Cardiac septum (tissue), 1 donor: ENCODE measurements at regions not wholly inside any gene's neighbourhood (a gene's known extent, or its start where the extent isn't known, plus 50 kb on each side); places are given as distances from the start of the nearest gene placed in this dataset.

ENCODE experiments used
- DNase-seq: peaks from one replicate; pipeline ENCODE4 v3.0.0-alpha.2; 2020; ENCODE audit warnings: low spot score
- intact Hi-C: fragments of 100-400 bp; cut with DNase I; formaldehyde crosslinking; loops from one replicate; pipeline ENCODE4 v1.14.0; 2022
- donor health status: DM: no; HTN: no; CAD: no.

GRCh38 chr12:19695244-19696098, 256.2 kb downstream of the AEBP2 start:
- DNase-seq = no peak
- intact Hi-C loops = no loop called here

GRCh38 chr12:19700969-19701368, 261.7 kb downstream of the AEBP2 start:
- intact Hi-C loops = no loop called here
- no peak for DNase-seq

- DNase-seq = no peak
- intact Hi-C loops = no loop called here
Measured at GRCh38 chr12:19704966-19705365, 265.7 kb downstream of the AEBP2 start.

- DNase-seq = no peak
- intact Hi-C loops = no loop called here
Measured at GRCh38 chr12:19706936-19707335, 267.6 kb downstream of the AEBP2 start.

GRCh38 chr12:19707948-19708409, 268.7 kb downstream of the AEBP2 start:
- intact Hi-C loops = no loop called here
- DNase-seq = no peak

GRCh38 chr12:19709889-19710288, 270.6 kb downstream of the AEBP2 start:
- DNase-seq = no peak
- intact Hi-C loops = no loop called here

GRCh38 chr12:19710811-19711793, 271.8 kb downstream of the AEBP2 start:
- intact Hi-C loops = no loop called here
- no peak for DNase-seq

- intact Hi-C loops = no loop called here
Measured at GRCh38 chr12:19712041-19712440, 272.7 kb downstream of the AEBP2 start.

GRCh38 chr12:19718401-19718800, 279.1 kb downstream of the AEBP2 start:
- intact Hi-C loops = no loop called here

More at GRCh38 chr12:19712041-19712440, 272.7 kb downstream of the AEBP2 start:
- no peak for DNase-seq

GRCh38 chr12:19719672-19720071, 280.4 kb downstream of the AEBP2 start:
- DNase-seq = no peak
- intact Hi-C loops = no loop called here

More at GRCh38 chr12:19718401-19718800, 279.1 kb downstream of the AEBP2 start:
- no peak for DNase-seq

GRCh38 chr12:19726122-19726521, 286.8 kb downstream of the AEBP2 start:
- intact Hi-C loops = no loop called here

GRCh38 chr12:19726592-19726991, 287.3 kb downstream of the AEBP2 start:
- intact Hi-C loops = no loop called here
- DNase-seq = no peak

More at GRCh38 chr12:19726122-19726521, 286.8 kb downstream of the AEBP2 start:
- DNase-seq = no peak

GRCh38 chr12:19737019-19737418, 297.7 kb downstream of the AEBP2 start:
- intact Hi-C loops = loop anchor here (5.0 kb wide), 1 partner anchor 1060 kb away; no protein-coding TSS in a partner anchor
- no peak for DNase-seq

GRCh38 chr12:19739195-19739776, 300.0 kb downstream of the AEBP2 start:
- no peak for DNase-seq
- intact Hi-C loops = loop anchor here (5.0 kb wide), 1 partner anchor 1058 kb away; no protein-coding TSS in a partner anchor

- intact Hi-C loops = loop anchor here (5.0 kb wide), 1 partner anchor 472 kb away; no protein-coding TSS in a partner anchor
- DNase-seq = no peak
Measured at GRCh38 chr12:19740472-19741131, 301.3 kb downstream of the AEBP2 start.

GRCh38 chr12:19741132-19741489, 301.8 kb downstream of the AEBP2 start:
- no peak for DNase-seq
- intact Hi-C loops = loop anchor here (5.0 kb wide), 1 partner anchor 471 kb away; no protein-coding TSS in a partner anchor

GRCh38 chr12:19744705-19745218, 305.5 kb downstream of the AEBP2 start:
- DNase-seq = no peak
- intact Hi-C loops = loop anchor here (5.0 kb wide), 1 partner anchor 468 kb away; no protein-coding TSS in a partner anchor

- intact Hi-C loops = no loop called here
- no peak for DNase-seq
Measured at GRCh38 chr12:19746471-19746870, 307.2 kb downstream of the AEBP2 start.
